ENCODE measurements at regions not wholly inside any gene's neighbourhood (a gene's known extent, or its start where the extent isn't known, plus 50 kb on each side); places are given as distances from the start of the nearest gene placed in this dataset.
"Not testable (repeated sequence)": the region's sequence is repeated elsewhere in the genome, so short reads cannot be mapped to it uniquely, and the experiment has no call there.

GRCh38 chr14:48027115-48027514 lies 351.7 kb upstream of the MDGA2 start:
- H3K27me3 ChIP-seq (replicated peaks; ENCODE audit: insufficient read depth): no peaks in the 10 kb centered on the region
- H3K27ac ChIP-seq: no peak overlapping the region
- H3K4me3 ChIP-seq: no peak overlapping the region
- no peaks in the 10 kb centered on the region for H3K9me3 ChIP-seq
- no peaks in the 10 kb centered on the region for H3K36me3 ChIP-seq
- no peaks in the 10 kb centered on the region for H3K4me1 ChIP-seq (ENCODE audit: control insufficient read depth in 1 of 2, low read depth in 2 of 2)
- TF ChIP-seq, protein P1, sequence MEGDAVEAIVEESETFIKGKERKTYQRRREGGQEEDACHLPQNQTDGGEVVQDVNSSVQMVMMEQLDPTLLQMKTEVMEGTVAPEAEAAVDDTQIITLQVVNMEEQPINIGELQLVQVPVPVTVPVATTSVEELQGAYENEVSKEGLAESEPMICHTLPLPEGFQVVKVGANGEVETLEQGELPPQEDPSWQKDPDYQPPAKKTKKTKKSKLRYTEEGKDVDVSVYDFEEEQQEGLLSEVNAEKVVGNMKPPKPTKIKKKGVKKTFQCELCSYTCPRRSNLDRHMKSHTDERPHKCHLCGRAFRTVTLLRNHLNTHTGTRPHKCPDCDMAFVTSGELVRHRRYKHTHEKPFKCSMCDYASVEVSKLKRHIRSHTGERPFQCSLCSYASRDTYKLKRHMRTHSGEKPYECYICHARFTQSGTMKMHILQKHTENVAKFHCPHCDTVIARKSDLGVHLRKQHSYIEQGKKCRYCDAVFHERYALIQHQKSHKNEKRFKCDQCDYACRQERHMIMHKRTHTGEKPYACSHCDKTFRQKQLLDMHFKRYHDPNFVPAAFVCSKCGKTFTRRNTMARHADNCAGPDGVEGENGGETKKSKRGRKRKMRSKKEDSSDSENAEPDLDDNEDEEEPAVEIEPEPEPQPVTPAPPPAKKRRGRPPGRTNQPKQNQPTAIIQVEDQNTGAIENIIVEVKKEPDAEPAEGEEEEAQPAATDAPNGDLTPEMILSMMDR (IDR thresholded peaks at IDR 0.05): no peak
- ATAC-seq (ENCODE audit: insufficient number of reproducible peaks, low FRiP score, low read depth): no peak
- DNase-seq (ENCODE audit: low spot score): no peak

DNA sequence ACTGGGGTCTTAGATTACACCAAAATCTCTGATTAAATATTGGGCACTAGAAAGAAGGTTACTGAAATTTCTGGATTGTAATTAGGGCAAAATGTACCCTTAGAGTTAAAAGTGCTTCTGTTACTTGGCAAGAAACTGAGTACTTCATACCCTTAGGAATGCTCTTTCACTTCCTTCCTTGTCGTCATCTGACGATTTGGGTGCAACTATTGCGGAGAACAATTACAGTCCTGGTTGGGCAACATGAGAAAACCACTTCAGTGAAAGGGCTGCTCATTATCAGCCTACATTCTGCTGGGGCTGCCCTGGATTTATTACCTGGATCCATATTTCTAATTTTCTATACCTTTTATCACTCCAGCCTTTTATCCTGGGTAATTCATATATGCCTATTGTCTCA lies 348.5 kb upstream of the MDGA2 start:
- no peaks in the 10 kb centered on the region for H3K27me3 ChIP-seq (replicated peaks; ENCODE audit: insufficient read depth)
- DNase-seq (ENCODE audit: low spot score): no peak
- H3K27ac ChIP-seq: no peak overlapping the region
- H3K4me1 ChIP-seq (ENCODE audit: control insufficient read depth in 1 of 2, low read depth in 2 of 2): no peaks in the 10 kb centered on the region
- H3K9me3 ChIP-seq: no peaks in the 10 kb centered on the region
- TF ChIP-seq, protein P1 (IDR thresholded peaks at IDR 0.05): no peak
- no peak for ATAC-seq (ENCODE audit: insufficient number of reproducible peaks, low FRiP score, low read depth)
- H3K4me3 ChIP-seq: no peak overlapping the region
- no peaks in the 10 kb centered on the region for H3K36me3 ChIP-seq

DNA sequence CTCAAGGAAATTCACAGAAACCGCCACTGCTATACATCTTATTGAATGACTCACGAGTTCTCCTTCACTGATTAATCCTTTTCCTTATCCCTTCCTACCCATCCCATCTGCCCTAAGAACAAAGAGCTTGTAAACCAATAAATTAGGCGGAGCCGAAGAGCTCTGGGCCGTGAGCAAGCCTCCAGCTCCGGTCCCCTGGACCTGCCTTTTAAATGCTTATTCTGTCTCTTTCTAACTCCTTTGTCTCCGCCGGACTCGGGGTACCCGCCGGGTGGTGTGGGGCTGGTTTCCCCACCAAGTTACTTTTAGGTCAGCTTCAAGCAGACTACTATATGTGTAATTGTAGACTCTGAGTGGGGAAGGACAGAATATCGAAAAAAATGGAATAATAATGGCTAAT lies 336.1 kb upstream of the MDGA2 start:
- not testable (repeated sequence) for H3K27me3 ChIP-seq (replicated peaks; ENCODE audit: insufficient read depth); H3K4me1 ChIP-seq (ENCODE audit: control insufficient read depth in 1 of 2, low read depth in 2 of 2); DNase-seq (ENCODE audit: low spot score); H3K27ac ChIP-seq; H3K36me3 ChIP-seq; H3K9me3 ChIP-seq; H3K4me3 ChIP-seq; ATAC-seq (ENCODE audit: insufficient number of reproducible peaks, low FRiP score, low read depth)

DNA sequence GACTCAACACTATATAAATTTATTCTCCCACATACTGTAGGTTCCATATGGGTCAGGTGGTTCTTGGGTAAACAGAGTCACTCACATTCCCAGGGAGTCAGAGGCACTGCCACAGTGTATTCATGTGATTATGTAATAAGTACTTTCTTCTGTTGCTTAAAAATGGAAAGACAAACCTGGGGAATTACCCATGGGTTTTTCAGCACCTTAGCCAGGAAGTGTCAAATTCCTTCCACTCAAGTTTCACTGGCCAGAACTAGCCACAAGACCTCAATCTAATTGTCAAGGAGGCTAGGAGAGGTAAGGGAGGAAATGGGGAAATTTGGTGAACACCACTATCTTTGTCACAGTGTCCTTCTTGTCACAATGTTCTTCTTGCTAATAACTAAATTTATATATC lies 333.2 kb upstream of the MDGA2 start:
- Histone ChIP-seq H3K9me3 (no peaks in the 10 kb centered on the region), H3K4me1 (ENCODE audit: control insufficient read depth in 1 of 2, low read depth in 2 of 2) (no peaks in the 10 kb centered on the region), H3K27ac (no peak overlapping the region), H3K36me3 (no peaks in the 10 kb centered on the region), H3K27me3 (replicated peaks; ENCODE audit: insufficient read depth) (no peaks in the 10 kb centered on the region), H3K4me3 (no peak overlapping the region)
- TF ChIP-seq, protein P1 (IDR thresholded peaks at IDR 0.05): no peak
- ATAC-seq (ENCODE audit: insufficient number of reproducible peaks, low FRiP score, low read depth) (no peak), DNase-seq (ENCODE audit: low spot score) (no peak)

- no peaks in the 10 kb centered on the region for H3K4me1 ChIP-seq (ENCODE audit: control insufficient read depth in 1 of 2, low read depth in 2 of 2)
- no peaks in the 10 kb centered on the region for H3K36me3 ChIP-seq
- TF ChIP-seq, protein P1 (IDR thresholded peaks at IDR 0.05): no peak
- ATAC-seq (ENCODE audit: insufficient number of reproducible peaks, low FRiP score, low read depth): no peak
- H3K4me3 ChIP-seq: no peak overlapping the region
- H3K9me3 ChIP-seq: no peaks in the 10 kb centered on the region
- no peaks in the 10 kb centered on the region for H3K27me3 ChIP-seq (replicated peaks; ENCODE audit: insufficient read depth)
- H3K27ac ChIP-seq: no peak overlapping the region
- DNase-seq (ENCODE audit: low spot score): no peak
Measured at GRCh38 chr14:48005986-48006385, 330.6 kb upstream of the MDGA2 start.

- TF ChIP-seq, protein P1 (IDR thresholded peaks at IDR 0.05): no peak
Measured at GRCh38 chr14:47993883-47994282, 318.5 kb upstream of the MDGA2 start.

More at GRCh38 chr14:47993883-47994282, 318.5 kb upstream of the MDGA2 start:
- Histone ChIP-seq H3K27ac (no peak overlapping the region), H3K27me3 (replicated peaks; ENCODE audit: insufficient read depth) (no peaks in the 10 kb centered on the region), H3K4me1 (ENCODE audit: control insufficient read depth in 1 of 2, low read depth in 2 of 2) (no peaks in the 10 kb centered on the region), H3K36me3 (no peaks in the 10 kb centered on the region), H3K9me3 (no peaks in the 10 kb centered on the region), H3K4me3 (no peak overlapping the region)
- ATAC-seq (ENCODE audit: insufficient number of reproducible peaks, low FRiP score, low read depth) (no peak), DNase-seq (ENCODE audit: low spot score) (no peak)
